ENCODE measurements at regions not wholly inside any gene's neighbourhood (a gene's known extent, or its start where the extent isn't known, plus 50 kb on each side); places are given as distances from the start of the nearest gene placed in this dataset.
"Not testable (repeated sequence)": the region's sequence is repeated elsewhere in the genome, so short reads cannot be mapped to it uniquely, and the experiment has no call there.

DNA sequence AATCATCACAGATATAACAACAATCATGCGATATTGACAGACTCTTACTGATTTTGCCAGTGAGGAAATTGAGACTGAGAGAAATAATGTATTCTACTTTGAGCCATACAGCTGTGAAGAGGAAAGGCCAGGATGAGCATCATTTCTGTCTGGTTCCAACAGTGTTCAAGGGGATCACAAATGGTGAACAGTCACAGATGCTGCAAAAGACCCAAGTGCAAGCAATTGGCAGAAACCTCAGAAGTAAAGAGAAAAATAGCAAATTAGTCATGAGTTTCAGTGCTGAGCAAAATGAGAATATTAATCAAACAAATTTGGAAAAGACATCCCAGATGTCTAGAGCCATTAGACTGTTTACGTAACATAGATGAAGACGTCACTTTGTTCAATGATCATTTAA, 114.1 kb downstream of the RAB38 start:
- Histone ChIP-seq H3K9ac (ENCODE audit: low read depth in 1 of 2, low read length in 2 of 2) (no peak overlapping the region), H3K27me3 (ENCODE audit: control insufficient read depth in 2 of 2, insufficient read depth in 2 of 2, low read length in 2 of 2) (no peaks in the 10 kb centered on the region), H3K27ac (ENCODE audit: low read depth in 2 of 2, low read length in 2 of 2) (no peak overlapping the region), H3K36me3 (ENCODE audit: control insufficient read depth in 2 of 2, insufficient read depth in 2 of 2, low read length in 2 of 2) (no peaks in the 10 kb centered on the region), H3K9me3 (ENCODE audit: control insufficient read depth in 2 of 2, low read length in 2 of 2) (no peaks in the 10 kb centered on the region), H3K4me3 (ENCODE audit: low read length in 2 of 2) (no peak overlapping the region), H3K4me1 (ENCODE audit: control insufficient read depth in 2 of 2, insufficient read depth in 2 of 2, low read length in 2 of 2) (no peaks in the 10 kb centered on the region)

- Histone ChIP-seq H3K9me3 (ENCODE audit: control insufficient read depth in 2 of 2, low read length in 2 of 2) (no peaks in the 10 kb centered on the region), H3K4me1 (ENCODE audit: control insufficient read depth in 2 of 2, insufficient read depth in 2 of 2, low read length in 2 of 2) (no peaks in the 10 kb centered on the region), H3K27me3 (ENCODE audit: control insufficient read depth in 2 of 2, insufficient read depth in 2 of 2, low read length in 2 of 2) (no peaks in the 10 kb centered on the region), H3K27ac (ENCODE audit: low read depth in 2 of 2, low read length in 2 of 2) (no peak overlapping the region), H3K4me3 (ENCODE audit: low read length in 2 of 2) (no peak overlapping the region), H3K9ac (ENCODE audit: low read depth in 1 of 2, low read length in 2 of 2) (no peak overlapping the region), H3K36me3 (ENCODE audit: control insufficient read depth in 2 of 2, insufficient read depth in 2 of 2, low read length in 2 of 2) (no peaks in the 10 kb centered on the region)
Measured at GRCh38 chr11:88059326-88059725, 115.9 kb downstream of the RAB38 start.

- no peak overlapping the region for H3K4me3 ChIP-seq (ENCODE audit: low read length in 2 of 2)
- no peaks in the 10 kb centered on the region for H3K27me3 ChIP-seq (ENCODE audit: control insufficient read depth in 2 of 2, insufficient read depth in 2 of 2, low read length in 2 of 2)
- no peak overlapping the region for H3K27ac ChIP-seq (ENCODE audit: low read depth in 2 of 2, low read length in 2 of 2)
- no peaks in the 10 kb centered on the region for H3K4me1 ChIP-seq (ENCODE audit: control insufficient read depth in 2 of 2, insufficient read depth in 2 of 2, low read length in 2 of 2)
- no peaks in the 10 kb centered on the region for H3K9me3 ChIP-seq (ENCODE audit: control insufficient read depth in 2 of 2, low read length in 2 of 2)
- no peak overlapping the region for H3K9ac ChIP-seq (ENCODE audit: low read depth in 1 of 2, low read length in 2 of 2)
- no peaks in the 10 kb centered on the region for H3K36me3 ChIP-seq (ENCODE audit: control insufficient read depth in 2 of 2, insufficient read depth in 2 of 2, low read length in 2 of 2)
Measured at GRCh38 chr11:88051396-88051795, 123.8 kb downstream of the RAB38 start.

- Histone ChIP-seq H3K27me3 (ENCODE audit: control insufficient read depth in 2 of 2, insufficient read depth in 2 of 2, low read length in 2 of 2) (no peaks in the 10 kb centered on the region), H3K9me3 (ENCODE audit: control insufficient read depth in 2 of 2, low read length in 2 of 2) (no peaks in the 10 kb centered on the region), H3K27ac (ENCODE audit: low read depth in 2 of 2, low read length in 2 of 2) (no peak overlapping the region), H3K4me3 (ENCODE audit: low read length in 2 of 2) (no peak overlapping the region), H3K4me1 (ENCODE audit: control insufficient read depth in 2 of 2, insufficient read depth in 2 of 2, low read length in 2 of 2) (no peaks in the 10 kb centered on the region), H3K36me3 (ENCODE audit: control insufficient read depth in 2 of 2, insufficient read depth in 2 of 2, low read length in 2 of 2) (no peaks in the 10 kb centered on the region), H3K9ac (ENCODE audit: low read depth in 1 of 2, low read length in 2 of 2) (no peak overlapping the region)
Measured at GRCh38 chr11:88050247-88050646, 125.0 kb downstream of the RAB38 start.

DNA sequence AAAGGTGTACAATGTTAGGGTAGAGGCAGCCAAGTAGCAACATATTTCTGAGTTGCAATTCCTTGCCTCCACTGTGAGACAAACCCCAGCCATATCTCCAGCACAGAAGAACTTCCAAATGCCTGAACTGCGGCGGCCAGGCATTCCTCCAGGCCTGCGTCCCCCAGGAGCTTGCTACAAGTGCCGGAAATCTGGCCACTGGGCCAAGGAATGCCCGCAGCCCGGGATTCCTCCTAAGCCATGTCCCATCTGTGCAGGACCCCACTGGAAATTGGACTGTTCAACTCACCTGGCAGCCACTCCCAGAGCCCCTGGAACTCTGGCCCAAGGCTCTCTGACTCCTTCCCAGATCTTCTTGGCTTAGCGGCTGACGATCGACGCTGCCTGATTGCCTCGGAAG, 130.0 kb downstream of the RAB38 start:
- H3K4me1 ChIP-seq (ENCODE audit: control insufficient read depth in 2 of 2, insufficient read depth in 2 of 2, low read length in 2 of 2); H3K27ac ChIP-seq (ENCODE audit: low read depth in 2 of 2, low read length in 2 of 2); H3K4me3 ChIP-seq (ENCODE audit: low read length in 2 of 2); H3K9me3 ChIP-seq (ENCODE audit: control insufficient read depth in 2 of 2, low read length in 2 of 2); H3K27me3 ChIP-seq (ENCODE audit: control insufficient read depth in 2 of 2, insufficient read depth in 2 of 2, low read length in 2 of 2); H3K36me3 ChIP-seq (ENCODE audit: control insufficient read depth in 2 of 2, insufficient read depth in 2 of 2, low read length in 2 of 2); H3K9ac ChIP-seq (ENCODE audit: low read depth in 1 of 2, low read length in 2 of 2): not testable (repeated sequence)

- H3K4me1 ChIP-seq (ENCODE audit: control insufficient read depth in 2 of 2, insufficient read depth in 2 of 2, low read length in 2 of 2); H3K4me3 ChIP-seq (ENCODE audit: low read length in 2 of 2); H3K9me3 ChIP-seq (ENCODE audit: control insufficient read depth in 2 of 2, low read length in 2 of 2); H3K27ac ChIP-seq (ENCODE audit: low read depth in 2 of 2, low read length in 2 of 2); H3K9ac ChIP-seq (ENCODE audit: low read depth in 1 of 2, low read length in 2 of 2); H3K36me3 ChIP-seq (ENCODE audit: control insufficient read depth in 2 of 2, insufficient read depth in 2 of 2, low read length in 2 of 2); H3K27me3 ChIP-seq (ENCODE audit: control insufficient read depth in 2 of 2, insufficient read depth in 2 of 2, low read length in 2 of 2): not testable (repeated sequence)
Measured at GRCh38 chr11:88044658-88045057, 130.6 kb downstream of the RAB38 start.

- no peak overlapping the region for H3K9ac ChIP-seq (ENCODE audit: low read depth in 1 of 2, low read length in 2 of 2)
- no peaks in the 10 kb centered on the region for H3K9me3 ChIP-seq (ENCODE audit: control insufficient read depth in 2 of 2, low read length in 2 of 2)
- no peaks in the 10 kb centered on the region for H3K4me1 ChIP-seq (ENCODE audit: control insufficient read depth in 2 of 2, insufficient read depth in 2 of 2, low read length in 2 of 2)
- H3K27me3 ChIP-seq (ENCODE audit: control insufficient read depth in 2 of 2, insufficient read depth in 2 of 2, low read length in 2 of 2) = no peaks in the 10 kb centered on the region
- H3K36me3 ChIP-seq (ENCODE audit: control insufficient read depth in 2 of 2, insufficient read depth in 2 of 2, low read length in 2 of 2) = no peaks in the 10 kb centered on the region
- no peak overlapping the region for H3K4me3 ChIP-seq (ENCODE audit: low read length in 2 of 2)
- no peak overlapping the region for H3K27ac ChIP-seq (ENCODE audit: low read depth in 2 of 2, low read length in 2 of 2)
Measured at GRCh38 chr11:88043149-88043548, 132.1 kb downstream of the RAB38 start.

- H3K9me3 ChIP-seq (ENCODE audit: control insufficient read depth in 2 of 2, low read length in 2 of 2) = no peaks in the 10 kb centered on the region
- no peak overlapping the region for H3K4me3 ChIP-seq (ENCODE audit: low read length in 2 of 2)
- H3K27me3 ChIP-seq (ENCODE audit: control insufficient read depth in 2 of 2, insufficient read depth in 2 of 2, low read length in 2 of 2) = no peaks in the 10 kb centered on the region
- no peak overlapping the region for H3K9ac ChIP-seq (ENCODE audit: low read depth in 1 of 2, low read length in 2 of 2)
- no peaks in the 10 kb centered on the region for H3K4me1 ChIP-seq (ENCODE audit: control insufficient read depth in 2 of 2, insufficient read depth in 2 of 2, low read length in 2 of 2)
- no peaks in the 10 kb centered on the region for H3K36me3 ChIP-seq (ENCODE audit: control insufficient read depth in 2 of 2, insufficient read depth in 2 of 2, low read length in 2 of 2)
- no peak overlapping the region for H3K27ac ChIP-seq (ENCODE audit: low read depth in 2 of 2, low read length in 2 of 2)
Measured at GRCh38 chr11:88042647-88043046, 132.6 kb downstream of the RAB38 start.

- Histone ChIP-seq H3K4me3 (ENCODE audit: low read length in 2 of 2) (no peak overlapping the region), H3K9me3 (ENCODE audit: control insufficient read depth in 2 of 2, low read length in 2 of 2) (no peaks in the 10 kb centered on the region), H3K27ac (ENCODE audit: low read depth in 2 of 2, low read length in 2 of 2) (no peak overlapping the region), H3K36me3 (ENCODE audit: control insufficient read depth in 2 of 2, insufficient read depth in 2 of 2, low read length in 2 of 2) (no peaks in the 10 kb centered on the region), H3K27me3 (ENCODE audit: control insufficient read depth in 2 of 2, insufficient read depth in 2 of 2, low read length in 2 of 2) (no peaks in the 10 kb centered on the region), H3K9ac (ENCODE audit: low read depth in 1 of 2, low read length in 2 of 2) (no peak overlapping the region), H3K4me1 (ENCODE audit: control insufficient read depth in 2 of 2, insufficient read depth in 2 of 2, low read length in 2 of 2) (no peaks in the 10 kb centered on the region)
Measured at GRCh38 chr11:88042238-88042637, 133.0 kb downstream of the RAB38 start.

DNA sequence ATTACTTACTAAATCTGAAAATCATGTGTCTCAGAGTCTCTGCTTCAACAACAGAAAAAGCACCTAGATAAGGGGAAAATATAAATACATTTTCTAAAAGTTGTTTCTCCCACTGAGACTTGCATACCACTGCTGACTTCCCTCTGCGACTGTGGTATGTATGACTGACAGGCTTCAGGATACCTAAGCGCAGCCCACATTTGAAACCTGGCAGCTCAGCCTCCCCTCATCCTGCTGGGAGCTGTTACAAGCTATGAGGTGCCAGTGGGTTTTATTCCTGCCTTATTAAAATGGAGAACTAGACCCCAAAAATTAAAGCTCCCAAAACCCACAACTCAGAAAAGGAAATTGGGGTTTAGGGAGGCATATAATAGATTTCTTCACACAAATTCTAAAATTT, 133.6 kb downstream of the RAB38 start:
- Histone ChIP-seq H3K9me3 (ENCODE audit: control insufficient read depth in 2 of 2, low read length in 2 of 2) (no peaks in the 10 kb centered on the region), H3K36me3 (ENCODE audit: control insufficient read depth in 2 of 2, insufficient read depth in 2 of 2, low read length in 2 of 2) (no peaks in the 10 kb centered on the region), H3K9ac (ENCODE audit: low read depth in 1 of 2, low read length in 2 of 2) (no peak overlapping the region), H3K27me3 (ENCODE audit: control insufficient read depth in 2 of 2, insufficient read depth in 2 of 2, low read length in 2 of 2) (no peaks in the 10 kb centered on the region), H3K4me3 (ENCODE audit: low read length in 2 of 2) (no peak overlapping the region), H3K4me1 (ENCODE audit: control insufficient read depth in 2 of 2, insufficient read depth in 2 of 2, low read length in 2 of 2) (no peaks in the 10 kb centered on the region), H3K27ac (ENCODE audit: low read depth in 2 of 2, low read length in 2 of 2) (no peak overlapping the region)

DNA sequence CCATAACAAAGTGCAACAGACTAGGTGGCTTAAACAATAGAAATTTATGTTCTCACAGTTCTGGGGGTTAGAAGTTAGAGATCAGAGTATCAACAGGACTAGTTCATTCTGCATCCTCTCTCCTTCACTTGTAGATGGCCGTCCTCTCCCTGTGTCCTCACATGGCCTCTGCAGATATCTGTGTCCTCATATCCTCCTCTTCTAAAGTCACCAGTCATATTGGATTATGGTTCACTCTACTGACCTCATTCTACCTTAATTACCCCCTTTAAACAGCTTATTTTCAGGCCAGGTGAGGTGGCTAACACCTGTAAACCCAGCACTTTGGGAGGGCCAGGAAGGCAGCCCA, 135.1 kb downstream of the RAB38 start:
- no peaks in the 10 kb centered on the region for H3K4me1 ChIP-seq (ENCODE audit: control insufficient read depth in 2 of 2, insufficient read depth in 2 of 2, low read length in 2 of 2)

More for the DNA sequence above, 135.1 kb downstream of the RAB38 start:
- no peaks in the 10 kb centered on the region for H3K27me3 ChIP-seq (ENCODE audit: control insufficient read depth in 2 of 2, insufficient read depth in 2 of 2, low read length in 2 of 2)
- no peak overlapping the region for H3K4me3 ChIP-seq (ENCODE audit: low read length in 2 of 2)
- no peaks in the 10 kb centered on the region for H3K36me3 ChIP-seq (ENCODE audit: control insufficient read depth in 2 of 2, insufficient read depth in 2 of 2, low read length in 2 of 2)
- no peak overlapping the region for H3K9ac ChIP-seq (ENCODE audit: low read depth in 1 of 2, low read length in 2 of 2)
- no peaks in the 10 kb centered on the region for H3K9me3 ChIP-seq (ENCODE audit: control insufficient read depth in 2 of 2, low read length in 2 of 2)
- no peak overlapping the region for H3K27ac ChIP-seq (ENCODE audit: low read depth in 2 of 2, low read length in 2 of 2)

All from mucosa of rectum (tissue), 2 donors.